OCI-LY1 (cell line): ENCODE measurements at regions not wholly inside any gene's neighbourhood (a gene's known extent, or its start where the extent isn't known, plus 50 kb on each side); places are given as distances from the start of the nearest gene placed in this dataset.

Source experiments
- H2AFZ ChIP-seq: fragments of 200-600 bp; sonication (generic), shearing (Covaris generic); 2 replicates; pipeline ENCODE4 v1.6.0; 2014; ENCODE audit warnings: antibody characterized with exemption, mild to moderate bottlenecking, low read length
- H3F3A ChIP-seq: fragments of 200-600 bp; sonication (generic), shearing (Covaris generic); 2 replicates; pipeline ENCODE4 v1.6.0; 2014; ENCODE audit warnings: mild to moderate bottlenecking, antibody characterized with exemption, low read length, moderate library complexity; ENCODE audit not compliant: insufficient read depth
- H3K27ac ChIP-seq: fragments of 200-600 bp; sonication (generic); 2 replicates; pipeline ENCODE4 v1.5.1; 2014; ENCODE audit warnings: low read length, mixed run types, mild to moderate bottlenecking, low read depth; ENCODE audit not compliant: poor library complexity, severe bottlenecking
- H3K27me3 ChIP-seq: fragments of 200-600 bp; sonication (generic); 2 replicates; pipeline ENCODE4 v1.6.0; 2014; ENCODE audit warnings: antibody characterized with exemption, mild to moderate bottlenecking, low read length, moderate library complexity; ENCODE audit not compliant: insufficient read depth
- H3K36me3 ChIP-seq: fragments of 200-600 bp; sonication (generic); 2 replicates; pipeline ENCODE4 v1.6.1; 2014; ENCODE audit warnings: mild to moderate bottlenecking, antibody characterized with exemption, low read length, moderate library complexity, mixed read lengths; ENCODE audit not compliant: insufficient read depth
- H3K4me1 ChIP-seq: fragments of 200-600 bp; sonication (generic); 2 replicates; pipeline ENCODE4 v1.5.1; 2014; ENCODE audit warnings: mild to moderate bottlenecking, low read length, moderate library complexity; ENCODE audit not compliant: insufficient read depth, severe bottlenecking
- H3K4me2 ChIP-seq: fragments of 200-600 bp; sonication (generic), shearing (Covaris generic); 2 replicates; pipeline ENCODE4 v1.6.1; 2014; ENCODE audit warnings: low read length
- H3K4me3 ChIP-seq: fragments of 200-600 bp; sonication (generic); 2 replicates; pipeline ENCODE4 v1.5.1; 2014; ENCODE audit warnings: low read length, low read depth, mild to moderate bottlenecking, mixed read lengths; ENCODE audit not compliant: poor library complexity, severe bottlenecking
- H3K79me2 ChIP-seq: fragments of 200-600 bp; shearing (Covaris generic); 2 replicates; pipeline ENCODE4 v1.6.1; 2016; ENCODE audit warnings: mixed run types, low read length, mixed read lengths; ENCODE audit not compliant: insufficient read depth
- H3K9ac ChIP-seq: fragments of 200-600 bp; sonication (generic), shearing (Covaris generic); 2 replicates; pipeline ENCODE4 v1.6.1; 2014; ENCODE audit warnings: mild to moderate bottlenecking, low read length, mixed read lengths
- H3K9me2 ChIP-seq: fragments of 200-600 bp; sonication (generic), shearing (Covaris generic); 2 replicates; pipeline ENCODE4 v1.6.1; 2014; ENCODE audit warnings: low read depth, mild to moderate bottlenecking, low read length, mixed read lengths
- H3K9me3 ChIP-seq: fragments of 200-600 bp; shearing (Covaris generic); 2 replicates; pipeline ENCODE4 v1.6.1; 2014; ENCODE audit warnings: low read length, mixed read lengths
- H4K20me1 ChIP-seq: fragments of 200-600 bp; sonication (generic), shearing (Covaris generic); 2 replicates; pipeline ENCODE4 v1.6.0; 2016; ENCODE audit warnings: mild to moderate bottlenecking, low read length; ENCODE audit not compliant: insufficient read depth
- EZH2 ChIP-seq: fragments of 200-600 bp; sonication (generic), shearing (Covaris generic); IDR thresholded peaks from 2 replicates; pipeline ENCODE4 v1.8.0; 2017; ENCODE audit warnings: borderline replicate concordance, mixed run types, mild to moderate bottlenecking, antibody characterized with exemption, low read length, moderate library complexity, mixed read lengths
- TF ChIP-seq, protein P1 (sequence below): fragments of 200-600 bp; sonication (generic), shearing (Covaris generic); IDR thresholded peaks from 2 replicates; pipeline ENCODE4 v1.5.1; 2017; ENCODE audit warnings: mild to moderate bottlenecking, antibody characterized with exemption, low read length, moderate library complexity, mixed read lengths

- H2AFZ ChIP-seq: no peak overlapping the region
- H3K9me3 ChIP-seq: no peaks in the 10 kb centered on the region
Measured at GRCh38 chr13:79775830-79776229, 294.9 kb downstream of the NDFIP2 start.

DNA sequence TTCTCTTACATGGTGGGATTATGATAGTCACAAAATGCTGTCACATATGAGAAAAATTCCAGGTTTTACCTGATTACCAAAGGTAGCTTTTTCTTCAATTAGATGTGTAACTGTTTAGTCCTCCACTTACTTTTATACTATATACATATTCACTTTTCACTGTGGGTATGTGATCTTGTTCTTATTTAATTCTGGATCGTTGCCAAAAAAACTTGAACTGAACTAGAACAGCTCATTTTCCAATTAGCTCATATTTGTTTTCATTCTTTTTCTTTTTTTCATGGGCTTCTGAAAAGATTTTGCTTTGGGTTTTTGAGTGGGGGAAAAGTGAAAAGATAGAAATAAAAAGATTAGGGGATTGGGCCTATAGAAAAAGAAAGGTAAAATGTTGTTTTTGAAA is 291.9 kb downstream of the NDFIP2 start:
- Histone ChIP-seq H3K4me3 (no peak overlapping the region), H3K9ac (no peak overlapping the region), H3K27ac (no peak overlapping the region), H3F3A (no peaks in the 10 kb centered on the region), H4K20me1 (no peaks in the 10 kb centered on the region), H3K4me1 (no peaks in the 10 kb centered on the region), H3K9me2 (no peaks in the 10 kb centered on the region), H3K36me3 (no peaks in the 10 kb centered on the region), H3K79me2 (no peaks in the 10 kb centered on the region), H2AFZ (no peak overlapping the region), H3K4me2 (no peak overlapping the region), H3K27me3 (no peaks in the 10 kb centered on the region), H3K9me3 (no peaks in the 10 kb centered on the region)
- TF ChIP-seq, protein P1, sequence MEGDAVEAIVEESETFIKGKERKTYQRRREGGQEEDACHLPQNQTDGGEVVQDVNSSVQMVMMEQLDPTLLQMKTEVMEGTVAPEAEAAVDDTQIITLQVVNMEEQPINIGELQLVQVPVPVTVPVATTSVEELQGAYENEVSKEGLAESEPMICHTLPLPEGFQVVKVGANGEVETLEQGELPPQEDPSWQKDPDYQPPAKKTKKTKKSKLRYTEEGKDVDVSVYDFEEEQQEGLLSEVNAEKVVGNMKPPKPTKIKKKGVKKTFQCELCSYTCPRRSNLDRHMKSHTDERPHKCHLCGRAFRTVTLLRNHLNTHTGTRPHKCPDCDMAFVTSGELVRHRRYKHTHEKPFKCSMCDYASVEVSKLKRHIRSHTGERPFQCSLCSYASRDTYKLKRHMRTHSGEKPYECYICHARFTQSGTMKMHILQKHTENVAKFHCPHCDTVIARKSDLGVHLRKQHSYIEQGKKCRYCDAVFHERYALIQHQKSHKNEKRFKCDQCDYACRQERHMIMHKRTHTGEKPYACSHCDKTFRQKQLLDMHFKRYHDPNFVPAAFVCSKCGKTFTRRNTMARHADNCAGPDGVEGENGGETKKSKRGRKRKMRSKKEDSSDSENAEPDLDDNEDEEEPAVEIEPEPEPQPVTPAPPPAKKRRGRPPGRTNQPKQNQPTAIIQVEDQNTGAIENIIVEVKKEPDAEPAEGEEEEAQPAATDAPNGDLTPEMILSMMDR: no peak
- TF ChIP-seq EZH2: no peak

More at GRCh38 chr13:79775830-79776229, 294.9 kb downstream of the NDFIP2 start:
- Histone ChIP-seq H3K27me3 (no peaks in the 10 kb centered on the region), H3F3A (no peaks in the 10 kb centered on the region), H3K4me2 (no peak overlapping the region), H3K27ac (no peak overlapping the region), H3K79me2 (no peaks in the 10 kb centered on the region), H3K36me3 (no peaks in the 10 kb centered on the region), H3K9me2 (no peaks in the 10 kb centered on the region), H4K20me1 (no peaks in the 10 kb centered on the region), H3K9ac (no peak overlapping the region), H3K4me1 (no peaks in the 10 kb centered on the region), H3K4me3 (no peak overlapping the region)
- TF ChIP-seq, protein P1: peak; percentile 59
- no peak for TF ChIP-seq EZH2

DNA sequence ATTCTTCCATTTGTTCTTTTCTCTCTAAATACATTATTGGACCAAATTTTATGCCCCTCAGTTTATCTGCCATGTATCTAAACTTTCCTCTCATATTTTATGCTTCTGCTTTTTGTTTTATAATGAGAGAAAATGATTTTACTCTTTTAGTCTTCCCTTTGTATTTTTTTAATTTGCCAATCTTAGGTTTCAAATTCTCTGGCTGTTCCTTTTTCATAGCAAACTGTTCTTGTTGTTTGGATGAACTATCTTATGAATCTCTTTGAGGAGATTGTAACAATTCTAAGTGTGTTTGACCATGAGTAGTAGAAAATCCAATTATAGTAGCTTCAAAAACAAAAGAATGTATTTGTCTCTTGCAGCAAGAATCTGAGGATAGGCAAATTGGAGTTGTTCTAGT is 290.5 kb downstream of the NDFIP2 start:
- H3F3A ChIP-seq: no peaks in the 10 kb centered on the region
- no peaks in the 10 kb centered on the region for H3K27me3 ChIP-seq
- H3K36me3 ChIP-seq: no peaks in the 10 kb centered on the region
- H4K20me1 ChIP-seq: no peaks in the 10 kb centered on the region
- H3K9ac ChIP-seq: no peak overlapping the region
- no peaks in the 10 kb centered on the region for H3K9me3 ChIP-seq
- H3K4me1 ChIP-seq: no peaks in the 10 kb centered on the region
- no peak overlapping the region for H2AFZ ChIP-seq
- no peaks in the 10 kb centered on the region for H3K79me2 ChIP-seq
- H3K9me2 ChIP-seq: no peaks in the 10 kb centered on the region
- H3K4me3 ChIP-seq: no peak overlapping the region
- H3K4me2 ChIP-seq: no peak overlapping the region
- TF ChIP-seq, protein P1: no peak
- no peak for TF ChIP-seq EZH2
- no peak overlapping the region for H3K27ac ChIP-seq
